ENCODE measurements at regions not wholly inside any gene's neighbourhood (a gene's known extent, or its start where the extent isn't known, plus 50 kb on each side); places are given as distances from the start of the nearest gene placed in this dataset.

- H3K27ac ChIP-seq: no peak overlapping the region
- WGBS, 5 donors: 82 to 90% (median 85%) methylated on average over 2 of the region's 2 CpGs
- no peaks in the 10 kb centered on the region for H3K4me1 ChIP-seq
- no peak overlapping the region for H3K4me3 ChIP-seq
- intact Hi-C loops (cut with DNase I; ENCODE audit: low total_unique reads): no loop called here
- no peaks in the 10 kb centered on the region for H3K27me3 ChIP-seq
- peaks cover 0 to 3% (median 0%) of the 10 kb centered on the region in 4 donors for H3K9me3 ChIP-seq
- DNase-seq: no peak
- H3K36me3 ChIP-seq: no peaks in the 10 kb centered on the region
- TF ChIP-seq EP300 (IDR thresholded peaks at IDR 0.05) (no peak), POLR2A (IDR thresholded peaks at IDR 0.05) (no peak), POLR2AphosphoS5 (IDR thresholded peaks at IDR 0.05) (no peak), CTCF (IDR thresholded peaks at IDR 0.05) (no peak)
Measured at GRCh38 chr1:82932207-82932606, 1066.7 kb downstream of the TTLL7 start.

GRCh38 chr1:82931006-82931405 is 1067.9 kb downstream of the TTLL7 start:
- Histone ChIP-seq H3K9me3 (peaks cover 0 to under 1% (median 0%) of the 10 kb centered on the region in 4 donors), H3K36me3 (no peaks in the 10 kb centered on the region), H3K4me3 (no peak overlapping the region), H3K27ac (no peak overlapping the region), H3K27me3 (no peaks in the 10 kb centered on the region), H3K4me1 (no peaks in the 10 kb centered on the region)
- intact Hi-C loops (cut with DNase I; ENCODE audit: low total_unique reads): no loop called here
- DNase-seq: peak in 1 of 2 donors; percentile 61
- no peak for TF ChIP-seq POLR2AphosphoS5 (IDR thresholded peaks at IDR 0.05)
- no peak for TF ChIP-seq POLR2A (IDR thresholded peaks at IDR 0.05)
- no peak for TF ChIP-seq EP300 (IDR thresholded peaks at IDR 0.05)
- TF ChIP-seq CTCF (IDR thresholded peaks at IDR 0.05): no peak

- Histone ChIP-seq H3K27ac (no peak overlapping the region), H3K4me1 (no peaks in the 10 kb centered on the region), H3K27me3 (no peaks in the 10 kb centered on the region), H3K36me3 (no peaks in the 10 kb centered on the region), H3K4me3 (no peak overlapping the region), H3K9me3 (no peaks in the 10 kb centered on the region)
- 50 to 81% (median 57%) methylated on average over 1 of the region's 1 CpG for WGBS, 5 donors
- no peak for TF ChIP-seq EP300 (IDR thresholded peaks at IDR 0.05)
- no peak for TF ChIP-seq POLR2A (IDR thresholded peaks at IDR 0.05)
- TF ChIP-seq CTCF (IDR thresholded peaks at IDR 0.05): no peak
- TF ChIP-seq POLR2AphosphoS5 (IDR thresholded peaks at IDR 0.05): no peak
- peak in 1 of 2 donors; percentile 69 for DNase-seq
- intact Hi-C loops (cut with DNase I; ENCODE audit: low total_unique reads): no loop called here
Measured at GRCh38 chr1:82927753-82928152, 1071.2 kb downstream of the TTLL7 start.

GRCh38 chr1:82924666-82925065 is 1074.3 kb downstream of the TTLL7 start:
- Histone ChIP-seq H3K27ac (no peak overlapping the region), H3K27me3 (no peaks in the 10 kb centered on the region), H3K9me3 (no peaks in the 10 kb centered on the region), H3K36me3 (no peaks in the 10 kb centered on the region), H3K4me1 (peaks cover 0 to 11% (median 4%) of the 10 kb centered on the region in 4 donors), H3K4me3 (no peak overlapping the region)
- intact Hi-C loops (cut with DNase I; ENCODE audit: low total_unique reads): no loop called here
- DNase-seq: no peak
- 85 to 95% (median 92%) methylated on average over 2 of the region's 2 CpGs for WGBS, 5 donors
- TF ChIP-seq POLR2AphosphoS5 (IDR thresholded peaks at IDR 0.05) (no peak), CTCF (IDR thresholded peaks at IDR 0.05) (no peak), POLR2A (IDR thresholded peaks at IDR 0.05) (no peak)

Data from stomach (tissue), 8 donors.